ENCODE measurements at regions not wholly inside any gene's neighbourhood (a gene's known extent, or its start where the extent isn't known, plus 50 kb on each side); places are given as distances from the start of the nearest gene placed in this dataset.

DNA sequence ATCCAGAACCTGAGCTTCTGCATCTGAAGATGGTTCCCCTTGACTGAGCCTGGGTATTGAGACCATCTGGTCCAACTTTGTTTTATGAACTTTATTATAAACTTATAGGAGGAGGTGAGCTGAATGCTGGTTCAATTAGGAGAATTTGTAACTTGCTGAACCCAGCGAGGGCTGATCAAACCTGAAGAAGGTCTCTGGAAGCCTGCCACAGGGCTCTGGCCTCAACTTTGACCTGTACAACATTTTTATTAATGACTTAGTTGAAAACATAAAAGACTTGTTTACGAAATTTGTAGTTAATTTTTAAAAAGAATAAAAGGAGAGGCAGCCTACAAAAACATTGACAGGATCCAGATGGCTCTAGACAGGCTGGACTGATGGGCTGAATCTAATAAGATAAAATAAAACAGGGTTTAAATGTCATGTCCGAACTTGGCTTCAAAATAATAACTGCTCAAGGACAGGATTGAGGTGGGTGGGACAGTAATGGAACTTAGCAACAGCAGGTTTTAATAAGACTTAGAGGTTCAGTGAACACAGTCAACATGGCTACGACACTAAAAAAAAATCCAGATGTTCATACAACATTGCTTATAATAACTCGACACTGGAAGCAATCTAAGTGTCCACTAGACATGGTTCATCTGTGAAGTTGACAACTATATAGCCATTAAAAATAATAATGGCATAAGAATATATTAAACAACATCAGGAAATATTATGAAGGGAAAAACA is 53.4 kb upstream of the GJB5 start:
- TF ChIP-seq, protein P1, sequence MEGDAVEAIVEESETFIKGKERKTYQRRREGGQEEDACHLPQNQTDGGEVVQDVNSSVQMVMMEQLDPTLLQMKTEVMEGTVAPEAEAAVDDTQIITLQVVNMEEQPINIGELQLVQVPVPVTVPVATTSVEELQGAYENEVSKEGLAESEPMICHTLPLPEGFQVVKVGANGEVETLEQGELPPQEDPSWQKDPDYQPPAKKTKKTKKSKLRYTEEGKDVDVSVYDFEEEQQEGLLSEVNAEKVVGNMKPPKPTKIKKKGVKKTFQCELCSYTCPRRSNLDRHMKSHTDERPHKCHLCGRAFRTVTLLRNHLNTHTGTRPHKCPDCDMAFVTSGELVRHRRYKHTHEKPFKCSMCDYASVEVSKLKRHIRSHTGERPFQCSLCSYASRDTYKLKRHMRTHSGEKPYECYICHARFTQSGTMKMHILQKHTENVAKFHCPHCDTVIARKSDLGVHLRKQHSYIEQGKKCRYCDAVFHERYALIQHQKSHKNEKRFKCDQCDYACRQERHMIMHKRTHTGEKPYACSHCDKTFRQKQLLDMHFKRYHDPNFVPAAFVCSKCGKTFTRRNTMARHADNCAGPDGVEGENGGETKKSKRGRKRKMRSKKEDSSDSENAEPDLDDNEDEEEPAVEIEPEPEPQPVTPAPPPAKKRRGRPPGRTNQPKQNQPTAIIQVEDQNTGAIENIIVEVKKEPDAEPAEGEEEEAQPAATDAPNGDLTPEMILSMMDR (IDR thresholded peaks at IDR 0.05) = no peak
- TF ChIP-seq POLR2AphosphoS5 (IDR thresholded peaks at IDR 0.05) (no peak), POLR2A (IDR thresholded peaks at IDR 0.05) (no peak)
